ENCODE measurements at regions not wholly inside any gene's neighbourhood (a gene's known extent, or its start where the extent isn't known, plus 50 kb on each side); places are given as distances from the start of the nearest gene placed in this dataset.

- no peak for TF ChIP-seq CTCF (IDR thresholded peaks at IDR 0.05; ENCODE audit: borderline replicate concordance, insufficient read depth, low read depth, low read length)
- no peak overlapping the region for H3K4me3 ChIP-seq (ENCODE audit: low read depth, low read length)
These were observed 126.9 kb upstream of the HES1 start for GRCh38 chr3:194009019-194009418.

GRCh38 chr3:194009892-194010533, 125.9 kb upstream of the HES1 start:
- TF ChIP-seq CTCF (IDR thresholded peaks at IDR 0.05; ENCODE audit: borderline replicate concordance, insufficient read depth, low read depth, low read length), result no peak
- no peak overlapping the region for H3K4me3 ChIP-seq (ENCODE audit: low read depth, low read length)

GRCh38 chr3:194011807-194012206, 124.1 kb upstream of the HES1 start:
- no peak for TF ChIP-seq CTCF (IDR thresholded peaks at IDR 0.05; ENCODE audit: borderline replicate concordance, insufficient read depth, low read depth, low read length)
- no peak overlapping the region for H3K4me3 ChIP-seq (ENCODE audit: low read depth, low read length)

GRCh38 chr3:194013928-194014327, 122.0 kb upstream of the HES1 start:
- H3K4me3 ChIP-seq (ENCODE audit: low read depth, low read length), result no peak overlapping the region
- no peak for TF ChIP-seq CTCF (IDR thresholded peaks at IDR 0.05; ENCODE audit: borderline replicate concordance, insufficient read depth, low read depth, low read length)

- TF ChIP-seq CTCF (IDR thresholded peaks at IDR 0.05; ENCODE audit: borderline replicate concordance, insufficient read depth, low read depth, low read length), result no peak
- no peak overlapping the region for H3K4me3 ChIP-seq (ENCODE audit: low read depth, low read length)
These were observed 121.2 kb upstream of the HES1 start for GRCh38 chr3:194014756-194015155.

GRCh38 chr3:194019398-194020165, 116.4 kb upstream of the HES1 start:
- no peak for TF ChIP-seq CTCF (IDR thresholded peaks at IDR 0.05; ENCODE audit: borderline replicate concordance, insufficient read depth, low read depth, low read length)
- H3K4me3 ChIP-seq (ENCODE audit: low read depth, low read length), result no peak overlapping the region

- no peak for TF ChIP-seq CTCF (IDR thresholded peaks at IDR 0.05; ENCODE audit: borderline replicate concordance, insufficient read depth, low read depth, low read length)
These were observed 113.9 kb upstream of the HES1 start for GRCh38 chr3:194022052-194022451.

More at GRCh38 chr3:194022052-194022451, 113.9 kb upstream of the HES1 start:
- H3K4me3 ChIP-seq (ENCODE audit: low read depth, low read length), result no peak overlapping the region
